ENCODE measurements at regions not wholly inside any gene's neighbourhood (a gene's known extent, or its start where the extent isn't known, plus 50 kb on each side); places are given as distances from the start of the nearest gene placed in this dataset.

DNA sequence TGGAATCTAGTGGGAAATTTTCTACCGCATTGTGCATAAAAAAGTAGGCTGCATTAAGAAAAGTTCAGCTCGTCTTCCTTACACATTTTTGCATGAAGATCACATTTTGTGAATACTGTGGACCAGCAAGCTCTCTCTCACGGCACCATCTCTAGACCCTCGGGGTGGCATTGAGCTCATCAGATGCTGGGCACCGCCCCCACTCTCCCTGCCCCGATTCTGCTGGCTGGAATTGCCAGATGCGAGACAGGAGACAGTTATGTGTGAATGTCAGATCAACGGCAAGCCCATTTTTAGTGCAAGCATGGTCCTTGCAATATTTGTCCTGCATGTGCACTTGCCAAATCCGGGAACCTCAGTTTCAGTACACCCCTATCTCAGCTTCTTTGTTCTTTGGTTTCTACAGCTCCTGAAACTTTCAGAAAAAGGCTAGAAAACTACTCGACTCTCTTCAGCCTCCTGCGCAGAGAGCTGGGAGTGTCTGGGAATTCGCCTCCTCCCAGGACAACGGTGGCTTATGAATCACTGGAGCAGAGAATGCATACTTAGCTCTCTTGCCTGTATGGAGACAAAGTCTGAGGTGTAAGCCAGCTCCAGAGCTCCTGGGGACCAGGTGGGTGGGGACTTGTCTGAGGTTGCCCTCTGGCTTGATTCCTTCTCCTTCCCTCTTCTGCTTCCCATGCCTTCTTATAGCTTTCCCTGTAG lies 285.2 kb upstream of the ATP10A start:
- TF ChIP-seq, protein P1, sequence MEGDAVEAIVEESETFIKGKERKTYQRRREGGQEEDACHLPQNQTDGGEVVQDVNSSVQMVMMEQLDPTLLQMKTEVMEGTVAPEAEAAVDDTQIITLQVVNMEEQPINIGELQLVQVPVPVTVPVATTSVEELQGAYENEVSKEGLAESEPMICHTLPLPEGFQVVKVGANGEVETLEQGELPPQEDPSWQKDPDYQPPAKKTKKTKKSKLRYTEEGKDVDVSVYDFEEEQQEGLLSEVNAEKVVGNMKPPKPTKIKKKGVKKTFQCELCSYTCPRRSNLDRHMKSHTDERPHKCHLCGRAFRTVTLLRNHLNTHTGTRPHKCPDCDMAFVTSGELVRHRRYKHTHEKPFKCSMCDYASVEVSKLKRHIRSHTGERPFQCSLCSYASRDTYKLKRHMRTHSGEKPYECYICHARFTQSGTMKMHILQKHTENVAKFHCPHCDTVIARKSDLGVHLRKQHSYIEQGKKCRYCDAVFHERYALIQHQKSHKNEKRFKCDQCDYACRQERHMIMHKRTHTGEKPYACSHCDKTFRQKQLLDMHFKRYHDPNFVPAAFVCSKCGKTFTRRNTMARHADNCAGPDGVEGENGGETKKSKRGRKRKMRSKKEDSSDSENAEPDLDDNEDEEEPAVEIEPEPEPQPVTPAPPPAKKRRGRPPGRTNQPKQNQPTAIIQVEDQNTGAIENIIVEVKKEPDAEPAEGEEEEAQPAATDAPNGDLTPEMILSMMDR (IDR thresholded peaks at IDR 0.05; ENCODE audit: low read depth, low read length, poor library complexity, severe bottlenecking) = no peak
- no peak for TF ChIP-seq EZH2phosphoT487 (IDR thresholded peaks at IDR 0.05; ENCODE audit: borderline replicate concordance, low read length)
